OCI-LY3 (cell line): ENCODE measurements at regions not wholly inside any gene's neighbourhood (a gene's known extent, or its start where the extent isn't known, plus 50 kb on each side); places are given as distances from the start of the nearest gene placed in this dataset.

Experiments
- EZH2phosphoT487 ChIP-seq: fragments of 200-600 bp; shearing (Covaris generic); IDR thresholded peaks from 2 replicates; pipeline ENCODE4 v1.6.1; 2018; ENCODE audit warnings: antibody characterized with exemption, mixed run types, low read depth
- TF ChIP-seq, protein P1 (sequence below): fragments of 200-600, 300-600 bp; sonication (generic); IDR thresholded peaks from 2 replicates; pipeline ENCODE4 v1.5.1; 2014; ENCODE audit warnings: antibody characterized with exemption, low read length, low read depth

DNA sequence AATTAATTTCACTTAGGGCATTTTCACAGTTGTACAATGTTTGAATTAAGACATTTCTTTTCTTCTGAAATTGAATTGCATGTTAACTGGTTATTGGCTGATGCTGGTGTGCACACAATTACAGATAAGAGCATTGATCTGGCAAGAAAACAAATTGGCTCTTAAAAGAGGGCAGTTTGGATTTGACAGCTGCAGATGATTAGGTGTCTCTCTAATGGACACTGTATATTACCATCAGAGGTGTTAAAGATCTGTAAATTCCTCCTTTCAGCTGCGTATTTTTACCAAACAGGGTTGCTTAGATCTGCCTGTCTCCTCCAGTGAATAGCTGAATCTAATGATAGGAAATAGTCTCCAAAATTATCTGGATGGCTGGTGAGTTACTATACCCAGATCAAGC lies 198.5 kb downstream of the BLID start:
- TF ChIP-seq, protein P1, sequence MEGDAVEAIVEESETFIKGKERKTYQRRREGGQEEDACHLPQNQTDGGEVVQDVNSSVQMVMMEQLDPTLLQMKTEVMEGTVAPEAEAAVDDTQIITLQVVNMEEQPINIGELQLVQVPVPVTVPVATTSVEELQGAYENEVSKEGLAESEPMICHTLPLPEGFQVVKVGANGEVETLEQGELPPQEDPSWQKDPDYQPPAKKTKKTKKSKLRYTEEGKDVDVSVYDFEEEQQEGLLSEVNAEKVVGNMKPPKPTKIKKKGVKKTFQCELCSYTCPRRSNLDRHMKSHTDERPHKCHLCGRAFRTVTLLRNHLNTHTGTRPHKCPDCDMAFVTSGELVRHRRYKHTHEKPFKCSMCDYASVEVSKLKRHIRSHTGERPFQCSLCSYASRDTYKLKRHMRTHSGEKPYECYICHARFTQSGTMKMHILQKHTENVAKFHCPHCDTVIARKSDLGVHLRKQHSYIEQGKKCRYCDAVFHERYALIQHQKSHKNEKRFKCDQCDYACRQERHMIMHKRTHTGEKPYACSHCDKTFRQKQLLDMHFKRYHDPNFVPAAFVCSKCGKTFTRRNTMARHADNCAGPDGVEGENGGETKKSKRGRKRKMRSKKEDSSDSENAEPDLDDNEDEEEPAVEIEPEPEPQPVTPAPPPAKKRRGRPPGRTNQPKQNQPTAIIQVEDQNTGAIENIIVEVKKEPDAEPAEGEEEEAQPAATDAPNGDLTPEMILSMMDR: no peak
- no peak for TF ChIP-seq EZH2phosphoT487
